GM20431 (cell line): ENCODE measurements at regions not wholly inside any gene's neighbourhood (a gene's known extent, or its start where the extent isn't known, plus 50 kb on each side); places are given as distances from the start of the nearest gene placed in this dataset.
"Not testable (repeated sequence)": the region's sequence is repeated elsewhere in the genome, so short reads cannot be mapped to it uniquely, and the experiment has no call there.

Experiments
- in situ Hi-C: fragments of 300-500 bp; cut with MseI, MboI; formaldehyde crosslinking; loops from one replicate; pipeline ENCODE4 v1.15.0; 2020; ENCODE audit warnings: low sequenced_read_pairs; ENCODE audit not compliant: unreplicated experiment

- in situ Hi-C loops: no loop called here
These were observed 80.6 kb downstream of the MFSD1 start for GRCh38 chr3:158882445-158882844.

- in situ Hi-C loops: no loop called here
These were observed 94.9 kb downstream of the MFSD1 start for GRCh38 chr3:158896729-158897128.

GRCh38 chr3:158906749-158907148 is 104.9 kb downstream of the MFSD1 start:
- in situ Hi-C loops: no loop called here

- in situ Hi-C loops: no loop called here
These were observed 106.4 kb downstream of the MFSD1 start for GRCh38 chr3:158908187-158908734.

GRCh38 chr3:158909870-158910269 is 108.0 kb downstream of the MFSD1 start:
- in situ Hi-C loops: no loop called here

DNA sequence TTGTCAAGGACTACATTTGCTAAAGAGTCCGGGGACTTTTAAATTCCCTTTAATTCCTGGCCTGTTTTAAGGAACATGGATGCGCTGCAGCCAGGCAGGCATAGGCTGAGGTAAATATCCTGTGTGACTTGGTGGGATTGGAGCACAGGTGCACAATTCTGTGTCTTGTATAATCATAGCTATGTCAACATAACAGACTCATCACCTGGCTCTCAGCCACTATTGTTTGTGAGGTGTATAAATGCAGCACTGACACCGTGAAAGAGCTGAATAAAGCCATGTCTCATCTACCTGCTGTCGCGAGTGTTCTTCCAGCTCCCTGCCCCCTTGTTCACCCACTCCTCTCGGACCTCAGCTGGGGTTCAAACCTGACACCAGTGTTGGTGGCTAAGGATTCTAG is 109.7 kb downstream of the MFSD1 start:
- in situ Hi-C loops: no loop called here

DNA sequence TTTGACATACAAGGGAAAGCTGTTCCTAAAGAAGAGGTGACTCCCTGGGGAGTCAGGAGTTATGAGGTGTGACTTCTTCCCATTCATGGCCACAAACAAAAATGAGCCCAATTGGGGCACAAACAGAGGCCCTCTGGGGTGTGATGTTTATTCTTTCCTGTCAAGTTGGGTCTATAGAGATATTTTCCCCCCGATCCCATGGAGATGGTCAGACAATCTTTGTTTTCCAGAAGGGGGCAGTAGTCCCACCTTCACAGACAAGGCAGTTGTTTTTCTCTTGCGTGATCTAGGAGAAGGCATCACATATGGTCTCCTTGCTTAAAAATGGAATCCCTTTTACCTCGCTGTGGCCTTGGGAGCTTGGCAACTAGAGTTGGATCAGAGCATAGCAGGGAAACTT is 110.3 kb downstream of the MFSD1 start:
- in situ Hi-C loops: no loop called here

DNA sequence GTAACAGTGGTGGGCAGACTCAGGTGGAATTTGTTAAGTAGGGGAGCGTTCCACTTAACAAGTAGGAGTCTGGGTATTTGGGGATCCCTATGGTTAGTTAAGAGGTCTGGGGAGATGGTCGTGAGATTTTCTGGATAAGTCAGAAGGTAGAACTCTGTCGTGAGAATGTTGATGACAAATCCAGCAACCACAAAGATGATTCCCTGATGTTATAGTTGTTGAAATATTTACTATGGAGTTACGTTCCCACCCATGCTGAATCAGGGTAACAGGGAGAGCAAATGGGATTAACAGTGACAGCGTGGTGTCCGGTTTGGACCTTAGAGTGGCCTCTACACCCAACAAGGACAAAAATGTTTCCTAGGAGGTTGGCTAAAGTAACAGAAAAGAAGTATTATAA is 110.8 kb downstream of the MFSD1 start:
- in situ Hi-C loops: no loop called here

DNA sequence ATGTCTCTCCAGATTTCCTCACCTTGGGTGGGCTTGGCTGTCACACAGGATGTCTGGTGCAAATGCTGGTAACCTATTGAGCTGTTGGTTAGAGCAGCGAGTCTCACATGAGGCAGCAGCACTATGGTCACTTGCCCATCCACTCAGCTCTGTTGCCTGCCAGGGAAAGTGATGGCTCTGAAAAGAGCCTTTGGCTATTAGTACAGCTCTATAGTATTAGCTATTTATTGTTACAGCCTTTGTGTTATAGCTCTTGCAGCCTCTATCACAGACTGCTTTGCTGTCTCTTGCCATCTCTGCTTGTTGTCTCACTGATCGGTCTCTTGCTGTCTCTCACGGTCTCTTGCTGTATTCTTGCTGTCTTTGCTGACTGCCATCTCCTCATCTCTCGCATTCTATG is 114.3 kb downstream of the MFSD1 start:
- in situ Hi-C loops: no loop called here

DNA sequence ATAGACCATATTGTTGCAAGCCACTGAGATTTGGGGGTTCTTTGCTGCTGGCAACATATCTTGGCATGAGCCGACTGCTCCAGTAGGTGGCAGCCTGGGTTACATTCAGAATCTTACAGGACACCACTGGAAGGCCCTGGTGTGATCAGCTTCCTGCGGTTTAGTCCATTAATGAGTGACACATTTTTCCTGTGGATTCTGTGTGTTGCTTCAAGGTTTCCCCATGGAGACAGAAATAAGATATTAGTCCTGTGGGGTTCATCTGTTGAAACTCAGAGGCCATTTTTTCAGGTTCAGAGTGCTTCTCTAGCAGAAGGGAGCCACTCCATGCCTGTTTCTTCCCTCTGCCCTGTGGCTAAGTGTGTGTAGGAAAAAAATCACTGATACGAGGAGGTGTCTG is 116.2 kb downstream of the MFSD1 start:
- in situ Hi-C loops: no loop called here

DNA sequence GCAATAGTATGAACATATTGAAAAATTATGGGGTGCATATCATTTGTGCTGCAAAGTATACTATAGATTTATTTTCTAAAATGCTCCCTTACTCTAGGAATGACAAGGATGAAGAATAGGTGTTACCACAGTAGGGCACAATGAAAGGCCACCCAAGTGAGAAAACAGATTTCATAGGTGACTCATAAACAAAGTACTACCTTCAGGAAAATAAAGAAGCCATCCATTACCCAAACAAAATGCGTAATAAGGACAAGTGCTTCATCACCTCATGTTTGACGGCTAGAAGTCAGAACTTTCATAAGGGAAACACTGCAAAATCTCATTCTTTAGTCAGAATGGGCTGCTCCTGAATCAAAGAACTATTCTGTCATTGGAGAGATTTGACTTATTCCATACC is 116.6 kb downstream of the MFSD1 start:
- in situ Hi-C loops: no loop called here

DNA sequence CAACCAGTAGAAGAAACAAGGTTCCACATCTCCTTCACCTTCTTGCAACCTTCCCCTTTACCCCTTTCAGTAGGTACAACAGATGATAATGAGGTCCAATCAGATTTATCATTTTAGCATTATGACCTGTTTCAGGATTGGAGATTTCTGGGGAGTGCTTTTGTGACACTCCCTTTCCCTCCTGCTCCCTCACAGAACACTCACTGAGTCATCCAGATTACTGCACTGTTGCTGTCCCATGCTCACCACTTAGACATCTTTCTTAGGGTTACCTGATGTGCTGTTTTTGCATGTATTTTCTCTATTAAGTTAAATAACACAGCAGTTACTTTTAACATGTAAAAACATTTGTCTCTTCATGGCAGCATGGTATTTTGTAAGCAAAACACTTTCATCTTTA is 118.5 kb downstream of the MFSD1 start:
- in situ Hi-C loops: no loop called here

DNA sequence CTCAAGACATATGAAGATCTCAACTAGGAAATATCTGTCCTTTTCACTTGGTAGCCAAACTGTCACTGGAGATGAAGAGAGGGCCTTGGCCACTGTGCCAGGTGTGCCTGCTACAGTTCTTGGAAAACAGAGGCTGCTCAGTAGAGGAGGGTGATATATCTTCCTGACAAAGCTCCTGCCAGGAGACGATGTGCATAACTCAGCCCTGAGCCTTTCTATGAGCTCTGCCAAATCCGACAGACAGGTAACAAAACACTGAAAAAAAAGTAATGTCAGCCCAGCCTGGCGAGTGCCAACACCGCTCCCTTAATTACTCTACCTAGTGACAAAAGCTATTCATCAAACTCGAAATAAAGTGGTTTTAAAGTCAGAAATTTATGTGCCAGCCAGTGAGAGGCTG is 123.2 kb downstream of the MFSD1 start:
- in situ Hi-C loops: no loop called here

GRCh38 chr3:158925828-158926494 is 124.1 kb downstream of the MFSD1 start:
- in situ Hi-C loops: no loop called here

DNA sequence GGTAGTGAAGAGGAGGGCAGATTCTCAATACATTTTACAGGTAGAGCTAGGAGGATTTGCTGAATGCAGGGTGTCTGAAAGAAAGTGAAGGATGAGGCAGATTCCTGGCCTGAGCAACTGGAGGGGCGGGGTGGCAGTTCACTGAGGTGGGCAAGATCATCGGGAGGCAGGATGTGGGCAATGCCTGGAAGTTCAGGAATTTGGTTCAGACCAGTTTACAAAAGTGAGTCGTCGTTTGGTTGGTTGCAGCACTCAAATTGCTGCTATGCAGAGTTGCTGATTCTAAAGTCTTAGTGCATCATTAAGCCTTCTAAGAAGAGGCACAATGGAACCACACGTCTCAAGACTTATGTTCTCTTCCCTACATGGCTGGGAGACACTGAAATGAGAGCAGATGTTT is 134.0 kb downstream of the MFSD1 start:
- in situ Hi-C loops: no loop called here

GRCh38 chr3:158936530-158937113 is 134.8 kb downstream of the MFSD1 start:
- in situ Hi-C loops: no loop called here

- in situ Hi-C loops: no loop called here
These were observed 148.5 kb downstream of the MFSD1 start for GRCh38 chr3:158950178-158950901.

- in situ Hi-C loops: no loop called here
These were observed 151.3 kb downstream of the MFSD1 start for GRCh38 chr3:158953131-158953530.

DNA sequence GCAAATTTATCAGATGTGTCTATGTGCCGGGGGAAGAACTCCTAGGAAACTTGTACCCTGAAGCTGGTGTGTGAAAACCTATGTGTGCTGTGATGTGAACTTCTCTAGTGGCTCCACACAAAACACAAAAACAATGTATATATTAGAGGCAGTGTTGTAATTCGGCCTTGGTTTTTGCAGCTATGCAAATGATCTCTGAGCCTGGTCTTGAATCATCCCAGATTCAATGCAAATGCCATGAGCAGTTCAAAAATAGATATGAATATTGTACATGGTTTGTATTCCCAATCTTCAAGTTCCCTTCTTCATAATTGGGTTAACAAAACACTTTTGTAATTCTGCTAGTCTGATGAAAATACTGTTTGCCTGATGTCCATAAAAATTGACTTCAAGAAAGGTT is 152.6 kb downstream of the MFSD1 start:
- in situ Hi-C loops: no loop called here

- in situ Hi-C loops: not testable (repeated sequence)
These were observed 155.9 kb downstream of the MFSD1 start for GRCh38 chr3:158957777-158958176.

DNA sequence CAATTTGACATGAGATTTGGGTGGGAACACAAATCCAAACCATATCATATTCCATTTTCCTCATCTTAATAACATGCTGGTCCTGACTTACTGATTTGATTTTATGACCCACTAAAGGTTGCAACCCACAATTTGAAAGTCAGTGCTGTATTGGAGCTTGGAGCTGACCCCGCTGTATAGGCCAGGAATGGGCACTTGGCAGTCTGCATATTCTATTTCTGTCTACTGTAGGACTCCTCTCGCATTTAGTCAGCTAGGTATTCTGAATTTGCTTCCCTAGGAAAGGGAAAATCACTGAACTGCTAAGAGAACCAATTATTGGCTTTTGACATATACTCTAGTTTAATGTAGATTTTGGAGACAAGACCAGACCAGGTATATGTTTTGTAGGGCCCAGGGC is 157.0 kb downstream of the MFSD1 start:
- in situ Hi-C loops: no loop called here
